HG02885 (cell line): ENCODE measurements at regions not wholly inside any gene's neighbourhood (a gene's known extent, or its start where the extent isn't known, plus 50 kb on each side); places are given as distances from the start of the nearest gene placed in this dataset.

ENCODE experiments used
- ATAC-seq: cut with Tn5 transposase; IDR thresholded peaks from one replicate; pipeline ENCODE4 v1.9.1; 2021; ENCODE audit warnings: mild to moderate bottlenecking; ENCODE audit not compliant: unreplicated experiment, poor library complexity

DNA sequence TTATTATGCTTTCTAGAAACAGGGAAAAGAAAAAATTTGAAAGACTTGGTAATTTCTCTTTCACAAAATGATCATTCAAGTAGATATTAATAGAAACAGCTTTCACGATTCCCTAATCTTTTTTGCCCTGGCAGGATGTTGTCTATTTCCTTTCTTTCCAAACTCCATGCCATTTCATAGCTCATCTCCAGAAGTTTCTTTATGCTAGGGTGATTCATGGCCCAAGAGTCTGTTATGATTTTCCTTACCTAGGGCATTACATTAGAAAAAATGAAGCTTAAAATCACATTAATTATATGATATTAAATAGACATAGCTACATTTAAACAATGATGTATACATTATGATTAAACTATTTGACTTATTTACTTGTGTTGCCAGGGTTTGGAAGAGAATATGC lies 762.1 kb downstream of the LTN1 start:
- ATAC-seq = no peak

DNA sequence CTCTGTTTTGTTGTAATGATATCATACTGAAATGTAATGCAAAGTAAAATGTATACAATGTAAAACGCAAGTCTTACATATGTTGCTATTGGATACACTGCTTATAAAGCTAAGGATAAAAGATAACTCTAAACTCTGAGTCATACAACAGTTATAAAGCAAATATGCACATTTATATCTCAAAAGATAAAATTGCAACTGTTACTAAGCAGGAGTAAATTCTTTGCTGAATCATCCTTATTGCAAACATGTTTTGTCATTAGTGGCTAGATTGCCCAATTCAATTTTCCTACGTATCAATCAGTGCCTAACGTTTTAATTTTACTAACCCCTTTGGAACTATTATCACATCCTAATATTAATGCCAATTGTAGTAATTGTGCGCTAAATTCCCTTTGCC lies 762.9 kb downstream of the LTN1 start:
- no peak for ATAC-seq

DNA sequence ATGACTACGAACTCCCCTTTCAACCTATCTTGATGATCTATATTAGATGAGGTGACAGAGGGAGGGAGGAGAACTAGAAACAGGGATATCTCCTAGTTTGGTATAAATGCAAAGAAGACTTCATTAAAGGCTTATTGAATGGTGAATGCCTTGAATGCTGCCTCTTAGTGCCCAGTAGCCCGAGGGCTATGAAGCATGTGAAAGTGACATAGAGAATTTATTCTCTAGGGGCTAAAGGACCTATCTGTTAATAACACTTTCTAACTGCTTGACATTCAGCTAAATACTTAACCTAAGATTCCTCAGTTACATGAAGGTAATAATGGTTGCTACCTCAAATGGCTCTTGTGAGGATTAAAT lies 764.1 kb downstream of the LTN1 start:
- ATAC-seq = no peak

DNA sequence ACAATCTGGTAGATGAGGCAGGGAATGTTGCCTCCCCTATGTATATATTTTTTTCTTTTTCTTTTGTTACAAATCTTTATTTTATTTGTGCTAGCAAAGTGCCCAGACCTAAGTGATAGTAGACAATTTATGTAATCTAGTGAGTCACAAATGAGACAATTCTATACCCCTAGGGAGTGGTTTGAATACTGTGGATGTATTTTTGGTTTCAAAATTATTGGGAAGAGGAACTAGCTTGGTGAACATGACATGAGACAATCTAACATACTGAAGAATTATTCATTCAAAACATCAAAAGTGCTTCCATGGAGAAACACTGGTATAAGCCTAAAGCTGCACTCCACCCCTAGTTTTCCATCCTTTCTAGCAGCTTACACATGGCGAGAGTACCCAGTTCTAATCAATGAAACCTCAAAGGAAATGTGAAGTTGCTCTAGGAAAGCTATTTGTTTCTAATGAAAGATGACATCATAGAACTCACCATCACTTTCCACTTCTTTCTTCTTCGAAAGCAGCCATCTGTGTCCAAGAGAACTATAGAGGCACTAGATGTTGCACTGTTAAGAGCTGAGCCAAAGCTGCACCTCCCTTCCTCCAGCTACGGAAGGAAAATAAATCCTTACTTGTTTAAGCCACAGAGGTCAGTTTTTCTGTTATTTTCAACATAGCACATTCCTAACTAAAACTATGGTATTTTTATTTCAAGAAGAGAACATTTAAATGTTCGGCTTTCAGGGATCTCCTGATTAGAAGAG lies 764.6 kb downstream of the LTN1 start:
- no peak for ATAC-seq

- no peak for ATAC-seq
Measured at GRCh38 chr21:28226563-28226962, 766.1 kb downstream of the LTN1 start.

- ATAC-seq = no peak
Measured at GRCh38 chr21:28224191-28224726, 768.4 kb downstream of the LTN1 start.

DNA sequence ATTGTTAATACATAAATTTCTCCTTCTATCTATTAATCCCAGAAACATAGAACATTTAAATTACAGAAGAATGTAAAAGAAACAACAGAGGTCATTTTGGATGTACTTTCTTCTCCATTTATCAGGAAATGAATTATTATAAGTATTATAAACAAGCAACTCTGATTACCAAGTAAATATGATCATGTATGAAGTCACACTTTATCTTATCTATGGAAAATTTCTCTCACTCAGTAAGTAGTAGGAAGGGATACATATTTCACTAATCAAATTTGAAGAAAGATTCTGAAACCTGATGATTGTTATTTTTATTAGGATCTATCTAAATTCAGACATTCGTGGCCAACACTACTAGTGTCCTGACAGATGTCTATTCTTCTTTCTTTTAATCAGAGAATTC lies 770.7 kb downstream of the LTN1 start:
- ATAC-seq = no peak

DNA sequence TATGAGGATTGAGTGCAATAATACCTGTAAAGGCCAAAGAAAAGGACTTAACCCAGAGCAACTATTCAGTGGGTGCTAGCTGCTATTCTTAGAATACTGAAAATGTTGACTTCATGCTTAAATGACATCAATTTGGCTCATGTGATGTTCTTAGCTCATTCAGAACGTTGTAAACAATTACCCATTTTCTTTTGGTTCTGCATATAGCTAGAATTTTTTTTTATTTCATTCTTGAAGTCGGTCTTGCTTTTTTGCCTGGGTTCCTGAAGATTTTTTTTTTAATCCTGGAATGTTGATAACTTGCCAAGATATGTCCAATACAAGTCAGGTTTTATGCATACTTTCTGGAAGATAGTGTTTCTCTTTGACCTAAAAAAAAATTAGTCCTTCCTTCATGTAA lies 772.0 kb downstream of the LTN1 start:
- ATAC-seq = no peak

DNA sequence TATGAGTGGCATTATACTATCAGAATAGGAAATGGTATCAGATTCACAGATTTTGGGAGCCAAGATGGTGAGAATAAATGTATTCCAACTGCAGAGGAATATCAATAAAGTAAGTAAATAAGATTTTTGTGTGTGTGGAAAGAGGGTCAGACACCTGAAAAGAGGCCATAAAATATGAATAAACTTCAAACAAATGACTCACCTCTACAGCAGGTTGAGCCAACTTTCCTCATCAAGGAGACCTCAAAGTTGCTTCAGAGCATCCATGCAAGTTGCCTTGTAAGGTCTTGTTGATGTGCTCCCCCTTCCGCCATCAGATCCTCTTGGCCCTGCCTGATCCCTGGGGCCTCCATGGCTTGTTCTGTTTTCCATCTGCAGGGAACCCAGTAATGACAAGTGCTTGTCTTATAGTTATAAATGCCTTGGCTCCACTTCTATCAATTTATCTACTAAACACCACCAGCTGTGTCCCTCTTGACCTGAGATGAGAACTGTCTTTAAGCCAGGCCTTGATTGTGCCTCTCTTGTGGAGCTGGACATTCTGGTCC lies 775.6 kb downstream of the LTN1 start:
- no peak for ATAC-seq

GRCh38 chr21:28215214-28215954 lies 777.3 kb downstream of the LTN1 start:
- ATAC-seq = no peak

DNA sequence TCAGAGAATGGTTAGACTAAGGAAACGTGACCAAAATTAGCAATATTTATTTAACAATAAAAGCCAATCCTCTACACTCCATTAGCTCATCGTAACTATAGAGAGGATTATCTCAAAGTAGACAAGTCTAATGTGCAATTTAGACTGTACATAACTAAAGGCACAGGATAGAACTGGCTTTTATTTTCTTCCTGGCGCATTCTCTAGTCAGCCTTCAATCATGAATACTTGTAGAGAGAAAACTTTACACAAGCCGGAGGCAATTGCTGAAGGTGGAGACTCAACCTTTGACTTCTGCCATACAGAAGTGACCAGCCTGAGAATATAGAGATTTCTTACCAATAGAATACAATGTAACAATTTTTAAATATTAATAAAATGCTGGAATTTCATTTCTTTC lies 777.9 kb downstream of the LTN1 start:
- no peak for ATAC-seq

GRCh38 chr21:28213261-28213660 lies 779.4 kb downstream of the LTN1 start:
- ATAC-seq = no peak

- no peak for ATAC-seq
Measured at GRCh38 chr21:28212061-28212460, 780.6 kb downstream of the LTN1 start.

DNA sequence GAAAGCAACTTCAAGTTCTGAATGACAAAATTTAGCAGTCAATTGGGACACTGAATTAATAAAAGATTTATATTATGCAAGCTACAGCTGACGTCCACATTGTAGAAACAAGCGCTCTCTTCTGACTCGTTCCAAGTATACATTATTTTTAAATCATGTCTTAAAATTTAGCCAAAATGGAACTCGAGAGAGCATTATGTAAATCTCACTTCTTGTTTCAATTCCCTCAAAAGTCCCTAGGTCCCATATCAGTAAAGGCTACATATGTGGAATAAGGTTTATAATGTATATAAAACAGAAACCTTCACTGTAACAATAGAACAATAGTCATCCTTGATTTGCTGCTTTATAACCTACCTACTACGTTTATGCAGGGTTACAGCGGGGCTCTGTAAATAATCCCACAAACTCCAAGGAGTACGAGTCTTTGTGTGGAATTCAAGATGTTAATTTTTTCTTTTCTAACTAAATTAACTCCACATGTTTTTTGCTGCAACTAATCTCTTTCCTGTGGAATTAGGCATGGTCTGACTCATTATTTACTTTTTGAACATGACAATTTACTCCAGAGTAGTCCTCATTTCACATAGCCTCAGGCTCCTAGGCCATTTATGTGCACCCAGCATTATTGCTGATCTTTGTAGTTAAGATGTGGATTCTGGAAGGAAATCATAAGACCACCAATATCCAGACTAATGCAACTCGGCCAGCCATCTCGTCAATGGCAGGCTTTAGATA lies 785.1 kb downstream of the LTN1 start:
- ATAC-seq = no peak

GRCh38 chr21:28200726-28201125 lies 792.0 kb downstream of the LTN1 start:
- ATAC-seq = no peak

DNA sequence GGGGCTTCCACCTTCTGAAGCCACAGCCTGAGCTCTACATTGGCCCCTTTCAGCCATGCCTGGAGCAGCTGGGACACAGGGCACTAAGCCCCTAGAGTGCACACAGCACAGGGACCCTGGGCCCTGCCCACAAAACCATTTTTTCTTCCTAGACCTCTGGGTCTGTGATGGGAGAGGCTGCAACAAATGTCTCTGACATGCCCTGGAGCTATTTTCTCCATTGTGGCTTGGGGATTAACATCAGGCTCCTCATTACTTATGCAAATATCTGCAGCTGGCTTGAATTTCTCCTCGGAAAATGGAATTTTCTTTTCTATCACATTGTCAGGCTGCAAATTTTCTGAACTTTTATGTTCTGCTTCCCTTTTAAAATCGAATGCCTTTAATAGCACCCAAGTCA lies 795.7 kb downstream of the LTN1 start:
- ATAC-seq = no peak

GRCh38 chr21:28193189-28193588 lies 799.5 kb downstream of the LTN1 start:
- ATAC-seq = no peak

- ATAC-seq = no peak
Measured at GRCh38 chr21:28186604-28187003, 806.1 kb downstream of the LTN1 start.

DNA sequence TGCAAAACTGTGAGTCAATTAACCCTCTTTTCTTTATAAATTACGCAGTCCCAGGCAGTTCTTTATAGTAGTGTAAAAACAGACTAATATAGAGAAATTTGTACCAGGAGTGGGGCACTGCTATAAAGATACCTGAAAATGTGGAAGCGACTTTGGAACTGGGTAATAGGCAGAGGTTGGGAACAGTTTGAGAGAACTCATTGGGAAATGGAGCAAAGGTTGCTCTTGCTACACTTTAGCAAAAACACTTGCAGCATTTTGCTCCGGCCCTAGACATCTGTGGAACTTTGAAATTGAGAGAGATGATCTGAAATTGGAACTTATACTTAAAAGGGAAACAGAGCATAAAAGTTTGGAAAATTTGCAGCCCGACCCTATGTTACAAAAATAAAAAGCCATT lies 810.9 kb downstream of the LTN1 start:
- ATAC-seq = no peak

- ATAC-seq = no peak
Measured at GRCh38 chr21:28179136-28179535, 813.5 kb downstream of the LTN1 start.

DNA sequence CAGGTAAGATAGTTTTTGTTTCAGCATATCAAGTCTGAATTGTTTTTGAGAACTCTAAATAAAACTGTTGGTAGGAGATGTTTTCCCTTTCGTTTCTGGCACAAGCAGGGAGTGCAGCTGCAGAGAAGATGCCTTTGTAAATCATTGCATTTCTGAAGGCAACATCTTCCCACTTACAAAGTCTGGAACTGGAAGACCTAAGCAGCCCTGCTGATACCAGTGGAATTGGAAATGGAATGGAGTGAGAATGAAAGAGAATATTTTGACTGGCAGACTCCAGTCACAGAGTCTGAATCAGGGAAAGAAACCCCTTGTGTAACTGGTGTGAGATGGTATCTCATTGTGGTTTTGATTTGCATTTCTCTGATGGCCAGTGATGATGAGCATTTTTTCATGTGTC lies 815.6 kb downstream of the LTN1 start:
- ATAC-seq = no peak
